NB4 (cell line): ENCODE measurements at regions not wholly inside any gene's neighbourhood (a gene's known extent, or its start where the extent isn't known, plus 50 kb on each side); places are given as distances from the start of the nearest gene placed in this dataset.

ENCODE experiments used
- CTCF ChIP-seq: IDR thresholded peaks from one replicate; pipeline ENCODE4 v1.5.1; 2012; ENCODE audit warnings: low read depth, low read length
- MAX ChIP-seq: IDR thresholded peaks from 2 replicates; pipeline ENCODE4 v1.6.1; 2011; ENCODE audit warnings: low read depth, low read length
- MYC ChIP-seq: IDR thresholded peaks from 2 replicates; pipeline ENCODE4 v1.6.1; 2011; ENCODE audit warnings: low read depth, low read length
- POLR2A ChIP-seq: IDR thresholded peaks from 2 replicates; pipeline ENCODE4 v1.6.1; 2011; ENCODE audit warnings: mild to moderate bottlenecking; ENCODE audit not compliant: insufficient read length; ENCODE audit errors: extremely low read depth

GRCh38 chr1:103467100-103467499 is 58.4 kb upstream of the RNPC3 start:
- TF ChIP-seq POLR2A (no peak), CTCF (no peak), MAX (no peak), MYC (no peak)
